MCF 10A (cell line): ENCODE measurements at regions not wholly inside any gene's neighbourhood (a gene's known extent, or its start where the extent isn't known, plus 50 kb on each side); places are given as distances from the start of the nearest gene placed in this dataset.

ENCODE experiments used
- BruUV-seq: library from RNA; stranded (reverse); fragments of 400-500 nt; replicated peaks from 2 replicates; lab custom pipeline; 2021; lab: Mats Ljungman, UMichigan
- CTCF ChIA-PET: fragments of 300-600 bp; sonication (Branson Sonifier 250); formaldehyde crosslinking; extraction: SDS; loops from one replicate; lab custom pipeline; 2021; ENCODE audit warnings: antibody characterized with exemption, inconsistent platforms; lab: Yijun Ruan, JAX
- POLR2A ChIA-PET: fragments of 300-600, 350-650 bp; sonication (Branson Sonifier 250); formaldehyde crosslinking; extraction: SDS; loops from one replicate; lab custom pipeline; 2020; ENCODE audit warnings: antibody characterized with exemption, inconsistent platforms; lab: Yijun Ruan, JAX
- DNase-seq: peaks from one replicate; pipeline ENCODE4 v3.0.0-alpha.2; 2018; ENCODE audit not compliant: unreplicated experiment
- H3K27ac Mint-ChIP-seq: one replicate; pipeline ENCODE4 v1.8.0; 2022; ENCODE audit warnings: mild to moderate bottlenecking, low read depth, mixed read lengths; ENCODE audit not compliant: unreplicated experiment
- H3K27me3 Mint-ChIP-seq: one replicate; pipeline ENCODE4 v1.8.0; 2022; ENCODE audit warnings: mixed read lengths; ENCODE audit not compliant: insufficient read depth, unreplicated experiment
- H3K36me3 Mint-ChIP-seq: one replicate; pipeline ENCODE4 v1.8.0; 2022; ENCODE audit warnings: mild to moderate bottlenecking, moderate library complexity, mixed read lengths; ENCODE audit not compliant: insufficient read depth, unreplicated experiment
- H3K4me1 Mint-ChIP-seq: one replicate; pipeline ENCODE4 v1.8.0; 2022; ENCODE audit warnings: mixed read lengths; ENCODE audit not compliant: insufficient read depth, unreplicated experiment
- H3K4me3 Mint-ChIP-seq: one replicate; pipeline ENCODE4 v1.8.0; 2022; ENCODE audit warnings: mild to moderate bottlenecking, moderate library complexity, mixed read lengths; ENCODE audit not compliant: unreplicated experiment
- H3K9me3 Mint-ChIP-seq: one replicate; pipeline ENCODE4 v1.8.0; 2022; ENCODE audit warnings: mixed read lengths; ENCODE audit not compliant: unreplicated experiment
- CTCF ChIP-seq: fragments of 200-600 bp; IDR thresholded peaks from one replicate; pipeline ENCODE4 v1.8.0; 2022; ENCODE audit warnings: antibody characterized with exemption, mild to moderate bottlenecking; ENCODE audit not compliant: unreplicated experiment
- intact Hi-C: fragments of 100-400 bp; cut with micrococcal nuclease; formaldehyde crosslinking; loops from 2 replicates; pipeline ENCODE4 v1.14.1; 2022

- H3K27ac Mint-ChIP-seq: no peak overlapping the region
- H3K36me3 Mint-ChIP-seq: no peaks in the 10 kb centered on the region
- CTCF ChIA-PET: interaction anchor here (0.6 kb wide), 1 partner anchor 639 kb away, joined by 3 read pairs; no protein-coding TSS in a partner anchor
- no peak for TF ChIP-seq CTCF
- POLR2A ChIA-PET: interaction anchor here (0.5 kb wide), 1 partner anchor 71 kb away, joined by 3 read pairs; no protein-coding TSS in a partner anchor
- BruUV-seq: no TSS peak
- DNase-seq: no peak
- no peak overlapping the region for H3K4me3 Mint-ChIP-seq
- H3K9me3 Mint-ChIP-seq: no peaks in the 10 kb centered on the region
- H3K27me3 Mint-ChIP-seq: no peaks in the 10 kb centered on the region
- no peaks in the 10 kb centered on the region for H3K4me1 Mint-ChIP-seq
- intact Hi-C loops: no loop called here
Measured at GRCh38 chr4:36426741-36427140, 145.3 kb downstream of the DTHD1 start.

- no peak for TF ChIP-seq CTCF
- ChIA-PET POLR2A (no interaction called here), CTCF (interaction anchor here (0.6 to 1.1 kb wide), 3 partner anchors 13 to 412 kb away, joined by 3 to 4 read pairs (median 3); no protein-coding TSS in a partner anchor)
- intact Hi-C loops: no loop called here
- H3K4me3 Mint-ChIP-seq: no peak overlapping the region
- no peaks in the 10 kb centered on the region for H3K9me3 Mint-ChIP-seq
- no peaks in the 10 kb centered on the region for H3K4me1 Mint-ChIP-seq
- no peaks in the 10 kb centered on the region for H3K27me3 Mint-ChIP-seq
- no peak overlapping the region for H3K27ac Mint-ChIP-seq
- DNase-seq: no peak
- no peaks in the 10 kb centered on the region for H3K36me3 Mint-ChIP-seq
- no TSS peak for BruUV-seq
Measured at GRCh38 chr4:36427696-36428095, 146.3 kb downstream of the DTHD1 start.

GRCh38 chr4:36432586-36432985 lies 151.2 kb downstream of the DTHD1 start:
- intact Hi-C loops: no loop called here
- POLR2A ChIA-PET: no interaction called here
- no peaks in the 10 kb centered on the region for H3K36me3 Mint-ChIP-seq

GRCh38 chr4:36439556-36439955 lies 158.1 kb downstream of the DTHD1 start:
- no TSS peak for BruUV-seq
- no peaks in the 10 kb centered on the region for H3K9me3 Mint-ChIP-seq
- H3K36me3 Mint-ChIP-seq: no peaks in the 10 kb centered on the region
- intact Hi-C loops: no loop called here
- ChIA-PET POLR2A (no interaction called here), CTCF (interaction anchor here (0.6 to 1.3 kb wide), 2 partner anchors 938 to 950 kb away, joined by 4 read pairs; no protein-coding TSS in a partner anchor)
- no peak overlapping the region for H3K4me3 Mint-ChIP-seq
- no peak for DNase-seq
- H3K4me1 Mint-ChIP-seq: no peaks in the 10 kb centered on the region
- TF ChIP-seq CTCF: no peak
- no peaks in the 10 kb centered on the region for H3K27me3 Mint-ChIP-seq
- H3K27ac Mint-ChIP-seq: no peak overlapping the region

More at GRCh38 chr4:36432586-36432985, 151.2 kb downstream of the DTHD1 start:
- no peaks in the 10 kb centered on the region for H3K27me3 Mint-ChIP-seq
- no TSS peak for BruUV-seq
- no peak for DNase-seq
- TF ChIP-seq CTCF: no peak
- no peaks in the 10 kb centered on the region for H3K9me3 Mint-ChIP-seq
- CTCF ChIA-PET: no interaction called here
- H3K27ac Mint-ChIP-seq: no peak overlapping the region
- no peaks in the 10 kb centered on the region for H3K4me1 Mint-ChIP-seq
- no peak overlapping the region for H3K4me3 Mint-ChIP-seq
